CD4-positive, alpha-beta T cell treated with Interferon alpha-2 for 1 hour (primary cell): ENCODE measurements at regions not wholly inside any gene's neighbourhood (a gene's known extent, or its start where the extent isn't known, plus 50 kb on each side); places are given as distances from the start of the nearest gene placed in this dataset.
"Not testable (repeated sequence)": the region's sequence is repeated elsewhere in the genome, so short reads cannot be mapped to it uniquely, and the experiment has no call there.

ENCODE experiments used
- DNase-seq, 2 donors: peaks; one replicate each; pipeline ENCODE4 v3.0.0-alpha.2; 2020 to 2022

GRCh38 chr5:155530046-155530445 lies 516.5 kb downstream of the KIF4B start:
- DNase-seq: no peak

DNA sequence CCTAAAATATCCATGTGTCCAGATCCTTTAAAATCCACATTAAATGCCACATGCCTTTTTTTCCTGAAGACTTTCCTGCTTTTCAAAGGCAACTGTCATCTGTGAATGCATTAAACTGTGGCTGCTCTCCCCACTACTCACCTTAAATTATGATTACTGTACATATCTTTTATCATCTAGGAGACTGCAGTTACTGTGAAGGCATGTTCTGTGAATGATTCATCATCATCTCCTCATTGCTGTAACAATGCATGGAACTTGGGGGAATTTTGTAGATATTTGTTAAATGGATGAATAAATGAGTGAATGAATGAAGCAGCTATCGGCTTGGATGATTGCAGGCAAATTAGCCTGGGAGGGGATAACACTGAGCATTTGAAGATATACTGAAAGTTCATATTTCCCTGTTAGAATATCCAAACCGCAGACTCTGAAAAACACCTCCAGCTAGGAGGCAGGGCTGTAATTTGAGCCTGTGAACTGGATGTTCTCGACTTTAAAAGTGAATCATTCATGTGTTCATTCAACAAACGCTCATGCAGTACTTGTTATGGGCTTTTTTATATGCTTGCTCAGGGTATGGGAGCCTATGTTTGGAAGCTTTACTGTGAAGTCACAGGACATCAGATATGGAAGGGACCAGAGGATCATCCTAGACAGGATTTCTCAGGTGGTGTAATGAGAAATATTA lies 519.2 kb downstream of the KIF4B start:
- DNase-seq: no peak

DNA sequence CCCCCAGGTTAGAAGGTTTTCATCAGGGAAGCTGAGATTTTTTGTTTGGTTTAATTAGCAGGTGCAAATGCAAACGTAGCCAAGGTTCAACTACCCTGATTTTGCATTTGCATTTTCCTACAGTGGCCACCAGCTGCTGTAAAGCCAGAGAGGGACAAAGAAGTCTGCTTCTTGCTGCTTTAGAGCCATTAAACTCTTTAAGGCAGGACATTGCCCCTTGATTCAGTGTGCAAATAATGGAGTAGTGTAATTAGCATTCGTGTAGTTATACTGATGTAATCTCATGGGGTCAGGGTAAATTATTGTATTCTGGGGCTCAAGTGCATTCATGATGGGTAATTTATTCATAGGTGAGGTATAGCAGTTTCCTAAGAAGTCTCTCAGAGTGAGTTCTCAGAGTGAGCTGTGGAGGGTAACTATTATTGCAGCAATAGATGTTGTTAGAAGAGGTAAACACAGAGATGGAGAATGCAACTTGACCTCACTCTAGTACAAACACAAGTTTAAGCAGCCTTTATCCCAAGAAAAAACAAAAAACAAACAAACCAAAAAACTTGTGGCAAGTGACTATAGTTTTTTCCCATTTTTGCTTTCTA lies 526.5 kb downstream of the KIF4B start:
- no peak for DNase-seq

GRCh38 chr5:155546075-155546474 lies 532.5 kb downstream of the KIF4B start:
- no peak for DNase-seq

DNA sequence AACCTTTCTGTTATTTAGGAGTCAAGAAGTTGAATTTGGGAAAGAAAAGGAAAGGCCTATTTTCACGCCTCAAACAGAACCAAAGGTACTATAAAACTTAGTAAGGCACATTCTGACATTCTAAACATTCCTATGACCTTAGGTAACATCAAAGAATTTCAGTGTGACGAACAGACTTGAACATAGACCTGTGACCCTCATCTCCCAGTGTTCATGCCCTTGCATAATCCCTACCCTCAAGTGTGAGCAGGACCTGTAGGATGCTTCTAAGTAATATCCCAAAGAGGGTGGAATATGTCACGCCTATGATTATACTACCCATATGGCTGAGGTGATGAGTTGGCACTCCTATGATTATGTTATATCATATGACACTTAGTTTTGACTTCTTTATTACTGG lies 540.9 kb downstream of the KIF4B start:
- no peak for DNase-seq

- DNase-seq: no peak
Observed at GRCh38 chr5:155556222-155556621, 542.7 kb downstream of the KIF4B start.

DNA sequence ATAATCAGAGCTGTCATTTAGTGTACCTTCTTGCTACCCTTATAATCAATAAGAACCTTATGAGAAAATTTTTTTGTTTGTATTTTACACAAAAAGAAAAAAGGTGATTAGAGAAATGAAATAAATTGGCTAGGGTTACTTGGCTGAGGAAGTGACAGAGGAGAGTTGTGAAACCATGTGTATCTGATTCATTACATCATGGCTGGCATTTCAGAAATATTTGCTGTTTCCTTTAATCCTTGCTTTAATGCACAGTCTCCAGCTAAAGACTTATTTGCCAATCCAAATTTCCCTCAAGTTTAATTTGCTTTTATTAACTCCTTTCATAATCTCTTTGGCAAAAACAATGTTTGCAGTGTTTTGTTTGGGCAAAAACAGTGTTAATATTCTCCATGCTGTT lies 543.1 kb downstream of the KIF4B start:
- no peak for DNase-seq

DNA sequence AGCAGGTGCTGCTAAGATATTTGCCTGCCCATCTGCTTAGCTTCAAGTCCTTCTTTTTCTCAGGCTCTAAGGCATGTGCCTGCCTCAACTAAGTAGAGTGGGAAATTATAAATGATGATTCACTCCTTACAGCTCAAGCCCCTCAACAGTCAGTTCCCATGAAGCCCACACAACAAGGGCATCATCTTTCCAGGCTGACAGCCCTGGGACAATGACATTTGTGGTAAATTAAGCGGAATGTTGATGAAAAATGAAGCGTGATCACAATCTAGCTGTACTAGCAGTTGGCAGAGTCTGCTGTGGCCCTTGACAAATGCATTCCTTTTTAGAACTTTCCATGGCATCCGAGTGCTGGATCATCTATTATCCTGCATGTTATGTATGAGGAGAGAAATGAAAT lies 548.6 kb downstream of the KIF4B start:
- no peak for DNase-seq

DNA sequence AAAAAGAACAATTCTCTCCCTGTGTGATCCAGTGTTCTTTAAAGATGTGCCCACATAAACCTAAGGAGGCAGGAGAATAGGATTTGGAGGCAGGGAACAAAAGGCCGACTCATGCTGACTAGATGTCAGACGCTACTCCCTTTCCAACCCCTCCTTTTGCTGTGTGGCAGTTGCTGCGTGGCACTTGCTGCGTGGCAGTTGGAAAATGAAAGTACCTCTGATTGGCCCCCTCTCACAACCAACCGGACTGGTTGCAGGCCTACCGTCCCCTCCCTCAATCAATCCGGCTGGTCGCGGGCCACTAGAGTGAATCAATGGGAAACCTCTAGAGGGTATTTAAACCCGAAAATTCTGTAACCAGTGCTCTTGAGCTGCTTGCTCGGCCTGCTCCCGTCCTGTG lies 551.0 kb downstream of the KIF4B start:
- no peak for DNase-seq

DNA sequence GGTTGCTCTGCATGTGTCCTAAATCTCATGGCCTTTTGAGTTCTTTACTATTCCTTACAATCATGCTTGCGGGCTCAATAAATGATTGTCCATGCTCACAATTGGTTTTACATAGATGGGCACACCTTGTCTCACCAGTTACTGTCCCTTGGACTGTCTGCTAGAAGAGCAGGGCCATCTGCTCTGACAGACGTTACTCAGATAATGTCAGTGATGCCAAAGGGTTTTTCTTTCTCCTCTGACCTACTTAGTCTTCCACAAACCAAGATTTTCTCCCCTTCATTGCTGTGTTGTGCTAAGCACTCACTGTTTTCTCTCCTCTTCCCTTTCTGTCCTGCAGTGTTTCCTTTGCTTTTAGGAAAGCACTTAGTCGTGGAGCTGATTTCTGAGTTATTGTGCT lies 562.3 kb downstream of the KIF4B start:
- no peak for DNase-seq

DNA sequence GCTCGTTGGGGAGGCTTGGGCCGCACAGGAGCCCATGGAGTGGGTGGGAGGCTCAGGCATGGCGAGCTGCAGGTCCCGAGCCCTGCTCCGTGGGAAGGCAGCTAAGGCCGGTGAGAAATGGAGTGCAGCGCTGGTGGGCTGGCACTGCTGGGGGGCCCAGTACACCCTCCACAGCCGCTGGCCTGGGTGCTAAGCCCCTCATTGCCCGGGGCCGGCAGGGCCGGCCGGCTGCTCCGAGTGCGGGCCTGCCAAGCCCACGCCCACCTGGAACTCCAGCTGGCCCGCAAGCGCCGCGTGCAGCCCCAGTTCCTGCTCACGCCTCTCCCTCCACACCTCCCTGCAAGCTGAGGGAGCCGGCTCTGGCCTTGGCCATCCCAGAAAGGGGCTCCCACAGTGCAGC lies 573.3 kb downstream of the KIF4B start:
- not testable (repeated sequence) for DNase-seq

DNA sequence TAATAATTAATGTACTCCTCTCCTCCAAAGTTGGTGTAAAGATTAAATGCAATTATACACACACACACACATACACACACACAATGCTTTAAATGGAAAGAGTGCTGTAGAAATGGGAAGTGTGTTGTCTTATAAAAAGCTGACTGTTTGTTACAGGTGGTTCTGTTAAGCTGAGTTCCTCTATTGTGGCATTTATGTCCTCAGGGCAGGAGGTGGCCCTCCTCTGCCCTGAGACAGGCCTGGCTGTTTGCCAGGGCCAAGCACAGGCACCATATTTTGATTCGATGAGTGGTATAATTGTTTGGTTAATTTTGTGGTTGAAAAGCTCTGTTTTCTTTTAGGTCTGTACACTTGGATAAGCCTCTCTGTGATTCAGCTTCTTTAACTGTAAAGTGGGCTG lies 573.9 kb downstream of the KIF4B start:
- no peak for DNase-seq

- DNase-seq: no peak
Observed at GRCh38 chr5:155591273-155591672, 577.7 kb downstream of the KIF4B start.

- no peak for DNase-seq
Observed at GRCh38 chr5:155594270-155594669, 580.7 kb downstream of the KIF4B start.

DNA sequence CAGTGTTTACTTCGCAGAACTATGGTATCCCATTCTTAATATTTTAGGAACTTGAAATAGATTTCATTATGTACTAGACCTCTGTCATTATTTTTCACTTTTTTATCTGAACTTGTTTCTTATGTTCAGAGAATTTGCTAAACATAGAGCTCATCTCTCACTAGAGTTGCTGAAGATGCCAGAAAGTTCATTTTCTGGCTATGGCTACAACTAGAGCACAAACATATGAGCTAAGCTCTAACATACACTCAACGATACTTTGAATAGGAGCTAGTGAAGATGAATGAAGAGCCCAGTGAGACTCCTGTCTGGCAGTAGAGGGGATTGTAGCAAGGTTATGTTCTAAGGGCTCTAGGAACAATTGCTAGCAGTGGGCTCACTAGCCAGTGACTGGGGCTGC lies 582.2 kb downstream of the KIF4B start:
- DNase-seq: no peak

- DNase-seq: no peak
Observed at GRCh38 chr5:155598552-155598951, 585.0 kb downstream of the KIF4B start.

DNA sequence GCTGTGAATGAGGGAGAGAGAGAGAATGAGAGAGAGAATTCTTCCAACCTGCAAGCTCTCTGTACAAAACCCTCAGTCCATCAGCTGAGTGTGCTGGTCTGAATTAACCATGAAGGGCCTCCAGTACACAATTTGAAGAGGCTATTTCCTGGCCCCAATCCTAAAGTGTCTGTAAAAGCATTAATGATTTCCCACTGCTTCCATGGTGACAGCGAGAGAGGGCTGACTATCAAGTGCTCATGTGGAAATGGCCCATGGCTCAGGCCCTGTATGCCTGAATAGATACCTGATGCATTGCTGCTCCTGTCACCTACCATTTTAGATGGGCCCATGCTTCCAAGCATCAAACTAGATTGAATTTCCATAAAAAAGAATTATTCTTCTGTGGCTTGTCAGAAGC lies 592.4 kb downstream of the KIF4B start:
- DNase-seq: no peak

DNA sequence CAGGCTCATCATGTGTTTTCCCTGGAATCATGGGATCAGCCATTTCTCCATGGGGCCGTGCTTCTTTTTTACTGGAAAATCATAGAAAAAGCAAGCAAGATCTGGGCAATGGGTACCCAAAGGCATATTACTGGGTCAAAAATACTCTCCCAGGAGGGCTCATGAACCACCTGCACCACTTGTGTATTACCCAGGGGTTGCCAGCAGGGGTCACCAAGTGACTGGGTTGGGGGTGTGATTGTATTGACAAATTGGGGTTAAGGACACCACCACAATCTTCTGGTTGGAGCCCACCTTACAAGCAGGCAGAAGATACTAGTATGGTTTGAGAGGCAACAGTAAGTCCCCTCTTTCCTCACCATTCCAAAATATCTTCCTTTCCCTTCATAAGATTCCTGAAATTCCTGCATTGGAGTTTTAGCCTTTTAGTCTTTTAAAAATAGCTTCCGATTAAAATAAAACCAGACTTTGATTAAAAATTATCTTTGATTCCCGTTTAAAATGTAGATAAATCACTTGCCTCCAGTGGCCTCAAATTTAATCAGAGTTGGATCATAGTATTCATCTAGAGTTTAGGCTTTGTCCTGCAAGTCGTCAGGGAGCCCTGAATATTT lies 603.3 kb downstream of the KIF4B start:
- peak in 1 of 2 donors; percentile 47 for DNase-seq

- no peak for DNase-seq
Observed at GRCh38 chr5:155619688-155620087, 606.1 kb downstream of the KIF4B start.

- no peak for DNase-seq
Observed at GRCh38 chr5:155620821-155621410, 607.4 kb downstream of the KIF4B start.

GRCh38 chr5:155624597-155625241 lies 611.2 kb downstream of the KIF4B start:
- no peak for DNase-seq

- DNase-seq: no peak
Observed at GRCh38 chr5:155625315-155625714, 611.8 kb downstream of the KIF4B start.

- DNase-seq: no peak
Observed at GRCh38 chr5:155625897-155626543, 612.5 kb downstream of the KIF4B start.
